Erythroblast (primary cell): ENCODE measurements at regions not wholly inside any gene's neighbourhood (a gene's known extent, or its start where the extent isn't known, plus 50 kb on each side); places are given as distances from the start of the nearest gene placed in this dataset.

Source experiments
- GATA1 ChIP-seq: IDR thresholded peaks from 2 replicates; pipeline ENCODE4 v1.6.1; 2011; ENCODE audit warnings: low read depth, mild to moderate bottlenecking, control low read depth, low read length, moderate library complexity
- POLR2A ChIP-seq: IDR thresholded peaks from 2 replicates; pipeline ENCODE4 v1.6.1; 2011; ENCODE audit warnings: mild to moderate bottlenecking, low read length

DNA sequence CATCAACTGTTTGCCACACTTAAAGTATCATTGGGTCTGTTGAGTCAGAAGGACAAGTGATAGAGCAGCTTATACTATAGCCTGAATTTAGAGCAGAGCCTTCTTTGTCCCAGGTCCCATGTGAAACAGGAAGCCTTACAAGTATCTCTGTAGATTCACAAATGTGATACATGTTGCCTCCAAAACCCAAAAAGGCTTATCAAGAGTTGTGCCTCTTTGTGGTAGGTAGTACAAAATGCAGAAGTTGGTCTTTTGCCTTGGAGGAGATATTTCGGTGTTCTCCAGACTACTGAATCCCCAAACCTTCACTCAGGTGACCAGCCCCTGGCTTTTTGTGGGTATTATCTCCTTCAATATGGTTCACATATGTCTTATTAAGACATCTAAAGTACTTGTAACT lies 121.2 kb downstream of the GPCPD1 start:
- TF ChIP-seq POLR2A, result no peak
- no peak for TF ChIP-seq GATA1
